GM18858 (cell line): ENCODE measurements at regions not wholly inside any gene's neighbourhood (a gene's known extent, or its start where the extent isn't known, plus 50 kb on each side); places are given as distances from the start of the nearest gene placed in this dataset.
"Not testable (repeated sequence)": the region's sequence is repeated elsewhere in the genome, so short reads cannot be mapped to it uniquely, and the experiment has no call there.

ENCODE experiments used
- ATAC-seq: cut with Tn5 transposase; IDR thresholded peaks from one replicate; pipeline ENCODE4 v1.9.1; 2021; ENCODE audit not compliant: unreplicated experiment

DNA sequence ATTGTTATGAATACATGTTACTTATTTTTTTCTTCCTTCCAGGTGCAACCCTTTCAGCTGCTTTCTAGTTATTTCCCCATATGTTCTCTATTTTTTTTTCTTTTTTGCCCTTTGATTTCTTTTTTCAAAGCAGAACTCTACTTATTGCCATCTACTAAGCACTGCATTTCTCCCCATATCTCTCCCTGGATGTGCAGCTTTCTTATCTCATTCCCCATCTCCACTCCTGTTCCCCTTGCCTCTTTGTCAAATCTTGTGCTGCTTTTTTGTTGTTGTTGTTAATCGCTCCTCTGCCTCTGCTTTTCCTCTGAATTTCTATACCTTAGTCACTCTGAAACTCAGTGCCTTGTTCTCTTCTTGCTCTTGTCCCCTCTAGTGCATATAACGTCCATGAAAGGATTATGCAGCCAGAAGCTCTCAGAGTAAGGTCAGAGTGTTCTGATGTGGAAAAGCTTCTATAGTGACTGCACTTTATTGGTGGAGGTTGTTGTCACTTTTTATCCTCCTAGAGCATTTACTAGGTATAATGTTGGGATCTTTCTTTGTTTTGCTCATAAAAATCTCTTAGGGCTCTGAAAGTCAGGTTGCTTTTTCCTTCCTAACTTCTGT lies 51.1 kb upstream of the JADE1 start:
- ATAC-seq: no peak

DNA sequence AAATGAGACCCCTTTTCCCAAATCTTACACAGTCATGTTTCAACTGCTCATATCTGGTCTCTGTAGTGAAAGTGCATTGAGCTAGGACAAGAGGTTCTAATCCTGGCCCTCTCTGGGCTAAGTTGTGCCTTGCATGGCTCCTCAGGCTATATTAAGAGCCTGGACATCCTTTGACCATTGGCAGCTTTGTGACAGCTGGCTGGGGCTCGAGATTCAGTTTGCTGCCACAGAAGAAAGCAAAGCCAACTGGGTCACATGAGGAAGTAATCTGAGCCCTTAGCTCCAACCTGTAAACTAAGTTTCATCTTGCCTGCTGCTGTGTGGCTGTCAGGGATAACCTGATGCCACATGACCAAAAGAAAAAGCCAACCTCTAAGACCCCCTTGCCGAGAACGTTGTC lies 51.8 kb upstream of the JADE1 start:
- ATAC-seq: no peak

DNA sequence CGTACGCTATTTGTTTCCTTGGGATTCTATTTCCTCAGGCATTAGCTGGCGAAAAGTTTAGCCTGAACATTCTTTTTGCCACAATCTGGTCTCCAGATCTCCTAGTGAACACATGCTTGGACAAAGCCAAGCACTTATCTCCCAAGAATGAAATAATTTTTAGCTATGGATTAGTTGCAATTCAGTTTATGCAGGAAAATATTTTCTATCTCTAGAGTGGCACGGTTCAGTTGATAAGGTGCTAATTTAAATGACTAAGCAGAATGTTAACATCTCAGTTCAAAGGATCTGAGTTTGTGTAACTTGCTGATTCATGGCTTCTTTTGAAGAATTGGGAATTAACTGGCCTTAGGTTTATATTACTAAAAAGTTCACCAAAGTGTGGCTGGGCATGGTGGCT lies 58.1 kb upstream of the JADE1 start:
- no peak for ATAC-seq

DNA sequence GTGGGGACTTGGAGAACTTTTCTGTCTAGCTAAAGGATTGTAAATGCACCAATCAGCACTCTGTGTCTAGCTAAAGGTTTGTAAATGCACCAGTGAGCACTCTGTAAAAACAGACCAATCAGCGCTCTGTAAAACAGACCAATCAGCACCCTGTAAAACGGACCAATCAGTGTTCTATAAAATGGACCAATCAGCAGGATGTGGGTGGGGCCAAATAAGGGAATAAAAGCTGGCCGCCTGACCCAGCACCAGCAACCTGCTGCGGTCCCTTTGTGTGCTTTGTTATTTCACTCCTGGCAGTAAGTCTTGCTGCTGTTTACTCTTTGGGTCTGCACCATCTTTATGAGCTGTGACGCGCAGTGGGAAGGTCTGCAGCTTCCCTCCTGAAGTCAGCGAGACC lies 67.8 kb upstream of the JADE1 start:
- ATAC-seq: not testable (repeated sequence)

DNA sequence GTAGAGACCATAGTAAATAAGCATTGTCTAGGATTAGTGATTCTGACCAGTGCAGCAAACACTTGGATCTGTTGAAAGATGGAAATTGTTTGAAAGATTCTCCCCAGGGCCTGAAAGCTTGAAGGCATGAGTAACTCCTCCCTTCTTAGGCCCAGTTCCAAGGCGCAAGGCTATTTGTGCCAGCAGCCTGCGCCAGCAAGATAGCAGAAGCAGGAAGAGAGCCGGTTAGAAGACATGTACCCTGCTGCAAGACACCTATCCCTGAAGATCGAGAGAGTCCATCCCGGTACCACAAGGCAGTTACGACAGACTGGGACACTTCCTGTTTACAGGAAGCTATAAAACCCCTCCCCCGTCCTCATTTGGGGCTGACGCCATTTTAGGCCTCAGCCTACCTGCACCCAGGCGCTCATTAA lies 72.4 kb upstream of the JADE1 start:
- ATAC-seq: no peak

DNA sequence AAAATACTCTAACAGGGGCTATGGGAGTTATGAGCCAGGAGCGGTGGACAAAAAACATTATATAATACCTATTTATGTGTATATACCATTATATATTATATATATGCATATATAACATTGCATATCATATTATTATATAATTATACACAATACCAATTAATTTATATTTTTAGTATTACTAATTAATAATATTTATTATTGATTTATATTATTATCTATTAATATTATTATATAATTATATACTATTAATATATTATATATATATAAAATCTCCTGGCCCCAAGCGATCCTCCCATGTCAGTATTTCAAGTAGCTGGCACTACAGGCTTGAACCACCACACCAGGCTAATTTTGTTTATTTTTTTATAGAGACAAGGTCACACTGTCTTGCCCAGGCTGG lies 73.8 kb upstream of the JADE1 start:
- ATAC-seq: no peak

DNA sequence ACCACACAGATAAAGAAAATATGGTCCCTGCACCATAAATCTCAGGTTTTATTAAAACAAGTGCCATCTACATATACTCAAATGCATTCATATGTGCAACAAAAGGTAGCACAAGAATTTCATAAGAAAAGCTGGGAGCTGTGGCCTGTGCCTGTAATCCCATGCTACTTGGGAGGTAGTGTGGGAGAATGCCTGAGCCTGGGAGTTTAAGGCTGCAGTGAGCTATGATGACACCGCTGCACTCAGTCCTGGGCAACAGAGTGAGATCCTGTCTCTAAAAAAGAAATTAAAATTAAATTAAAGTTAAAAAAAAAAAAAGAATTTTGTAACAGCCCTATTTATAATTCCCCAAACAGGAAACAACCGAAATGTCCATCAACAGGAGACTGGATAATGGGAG lies 81.3 kb upstream of the JADE1 start:
- ATAC-seq: no peak

DNA sequence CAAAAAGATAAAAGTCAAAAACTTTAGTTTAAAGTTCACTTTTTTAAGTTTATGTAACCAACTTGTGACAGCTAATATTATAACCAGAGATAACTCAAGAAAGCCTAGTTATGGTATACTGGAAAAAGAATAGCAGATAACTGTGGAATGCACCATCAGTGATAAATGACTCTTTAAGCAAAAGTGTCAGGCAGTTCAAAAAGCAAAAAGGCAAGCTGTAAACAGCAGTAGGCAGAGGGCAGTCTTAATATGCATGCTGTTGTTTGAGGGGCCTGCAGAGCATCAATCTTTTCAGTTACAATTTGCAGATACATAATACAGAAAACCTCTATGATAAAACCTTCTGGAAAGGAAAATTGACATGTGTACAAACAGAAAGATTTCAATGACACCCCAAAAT lies 81.8 kb upstream of the JADE1 start:
- ATAC-seq: no peak

DNA sequence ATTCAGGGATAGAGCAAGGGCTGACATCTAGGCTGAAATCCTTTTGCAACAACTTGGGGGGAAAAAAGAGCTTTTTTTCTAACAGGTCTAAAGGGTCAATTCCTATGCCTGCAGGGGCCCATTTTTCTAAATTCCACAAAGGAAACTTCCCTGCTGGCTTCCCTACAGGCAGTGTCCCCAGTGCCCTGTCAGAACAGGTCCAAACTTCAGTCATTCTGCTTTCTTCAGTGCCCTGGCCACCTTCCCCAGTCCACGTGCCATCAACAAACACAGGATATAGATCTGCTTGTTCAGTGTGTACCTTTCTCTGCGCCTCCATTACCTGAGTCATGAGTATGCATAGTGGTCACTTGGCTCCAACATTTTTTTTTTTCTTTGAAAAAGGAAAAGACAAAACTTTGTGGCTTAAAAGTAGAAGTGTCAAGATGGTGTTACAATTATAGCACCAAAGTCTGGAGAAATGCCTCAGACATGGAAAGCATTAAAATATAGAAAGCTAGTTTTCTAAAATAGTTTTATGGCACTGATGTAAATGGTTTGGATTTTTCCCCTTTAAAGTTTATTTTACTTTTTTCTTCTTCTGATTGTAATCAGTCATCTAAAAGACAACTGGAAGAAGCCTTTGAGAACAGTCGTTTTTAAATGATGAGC lies 84.0 kb upstream of the JADE1 start:
- ATAC-seq: no peak

DNA sequence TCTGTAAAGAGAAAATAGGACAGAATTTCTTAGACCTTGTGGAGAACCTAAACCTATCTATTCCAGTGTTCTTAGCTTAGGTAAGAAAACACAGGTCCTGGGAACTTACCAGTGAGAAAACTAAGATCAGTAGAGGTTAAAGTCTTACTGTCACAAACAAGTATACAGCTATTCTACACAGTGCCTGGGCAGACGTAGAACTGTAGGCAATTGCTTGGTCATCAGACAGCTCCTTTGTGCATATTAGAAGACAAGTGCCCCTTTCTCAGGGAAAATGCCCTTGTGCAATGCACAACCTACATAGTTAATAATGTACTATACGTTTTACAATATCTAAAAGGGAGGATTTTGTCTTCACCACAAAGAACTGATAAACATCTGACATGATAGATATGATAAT lies 86.6 kb upstream of the JADE1 start:
- no peak for ATAC-seq

DNA sequence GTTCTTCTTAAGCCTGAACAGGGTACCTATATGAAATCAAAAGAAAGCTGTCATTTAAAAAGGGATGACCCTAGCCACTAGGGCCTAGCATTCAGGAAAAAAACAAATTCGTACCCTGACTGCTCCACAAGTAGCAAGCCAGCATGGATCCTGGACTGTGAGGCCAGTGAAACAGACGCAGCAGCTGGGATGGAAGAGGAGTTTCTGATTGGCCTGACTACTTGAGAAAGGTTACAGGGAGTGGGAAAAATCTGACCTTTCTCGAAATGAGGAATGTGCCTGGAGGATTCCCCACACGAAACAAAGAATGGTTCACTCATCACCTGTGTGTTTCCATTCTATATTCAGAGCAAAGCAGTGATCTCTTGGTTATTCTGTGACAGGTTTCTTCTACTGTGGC lies 87.6 kb upstream of the JADE1 start:
- no peak for ATAC-seq

DNA sequence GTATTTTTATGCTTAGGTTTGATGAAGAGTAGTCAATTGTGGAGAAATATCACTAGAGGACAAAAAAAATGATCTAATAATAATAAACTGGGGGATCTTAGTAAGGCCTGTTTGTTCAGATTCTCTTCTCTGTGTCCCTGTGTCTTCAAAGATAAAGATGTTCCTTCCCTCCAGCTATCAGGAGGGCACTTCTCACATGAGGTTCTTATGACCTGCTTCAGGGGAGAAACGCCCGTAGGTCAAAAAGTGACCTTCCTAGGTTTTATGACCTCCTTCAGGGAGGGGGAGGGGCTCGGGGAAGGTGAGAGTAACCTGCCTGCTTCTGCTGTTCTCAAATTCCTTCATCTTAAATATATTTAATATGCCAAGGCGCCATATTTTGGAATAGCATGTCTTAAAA lies 89.2 kb upstream of the JADE1 start:
- ATAC-seq: no peak

DNA sequence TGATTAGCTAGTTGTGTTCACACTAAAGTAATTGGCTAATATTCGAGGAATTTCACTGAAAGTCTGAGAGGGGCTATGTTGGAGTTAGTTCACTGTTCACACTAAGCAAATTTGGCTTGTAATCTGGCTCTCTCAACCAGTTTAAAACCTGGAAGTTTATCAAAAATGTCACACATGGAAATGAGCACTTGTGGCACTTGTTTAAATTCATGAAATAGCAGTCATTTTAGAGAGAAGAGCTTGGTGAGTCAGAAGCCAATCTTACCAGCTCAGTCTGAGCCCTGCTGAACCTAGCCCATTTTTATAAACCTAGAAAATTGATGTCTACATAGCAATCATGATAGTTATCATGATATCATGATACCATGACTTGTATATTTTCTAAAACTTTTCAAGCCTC lies 90.7 kb upstream of the JADE1 start:
- ATAC-seq: no peak

DNA sequence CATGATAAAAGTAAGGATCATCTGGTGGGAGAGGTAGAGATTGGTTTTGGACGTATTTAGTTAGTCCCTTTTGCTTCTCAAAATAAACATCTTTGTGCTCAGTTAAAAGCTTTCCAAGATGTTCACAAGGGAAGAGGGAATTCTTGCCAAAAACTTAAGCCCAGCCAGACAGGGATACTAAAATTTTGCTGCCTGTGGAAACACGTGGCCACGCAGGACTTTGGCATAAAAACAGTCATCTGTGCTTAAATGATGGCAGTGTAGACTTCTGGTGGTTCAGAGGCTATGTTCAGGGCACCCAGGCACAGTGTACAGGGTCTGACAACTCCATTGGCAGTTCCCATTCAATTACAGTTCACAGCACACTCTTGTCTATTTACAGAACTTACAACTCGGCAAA lies 93.2 kb upstream of the JADE1 start:
- ATAC-seq: no peak

DNA sequence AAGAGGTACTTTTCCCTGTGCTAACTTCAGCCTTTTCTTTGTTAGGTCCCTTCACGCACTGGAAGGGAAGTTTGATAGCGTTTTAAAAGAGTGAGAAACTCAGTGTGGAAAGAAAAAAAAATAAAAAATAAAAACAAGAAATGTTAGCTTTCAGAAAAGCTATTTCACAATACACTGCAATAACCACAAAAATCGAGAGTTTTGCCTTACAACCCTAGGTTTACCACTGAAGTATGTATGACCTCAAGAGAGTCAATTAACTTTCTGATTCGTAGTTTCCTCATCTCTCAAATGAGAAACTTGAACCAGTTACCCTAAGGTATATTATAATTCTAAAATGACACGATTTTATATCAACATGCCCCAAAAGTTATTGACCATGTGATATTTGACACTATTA lies 93.9 kb upstream of the JADE1 start:
- ATAC-seq: no peak

DNA sequence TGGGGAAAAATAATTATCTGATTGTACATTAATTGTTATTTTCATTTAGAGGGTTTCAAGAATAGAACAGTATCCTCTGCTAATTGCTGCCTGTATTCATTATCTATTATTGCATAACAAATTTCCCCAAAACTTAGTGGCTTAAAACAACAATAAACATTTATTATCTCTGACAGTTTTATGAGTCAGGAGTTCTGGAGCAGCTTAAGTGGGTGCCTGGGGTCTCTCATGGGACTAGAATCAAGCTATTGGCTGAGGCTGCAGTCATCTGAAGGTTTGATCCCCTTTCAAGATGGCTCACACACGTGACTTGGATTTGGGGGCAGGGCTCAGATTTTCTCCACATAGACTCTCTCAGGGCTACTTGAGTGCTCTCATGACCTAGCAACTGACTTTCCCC lies 98.1 kb upstream of the JADE1 start:
- no peak for ATAC-seq

DNA sequence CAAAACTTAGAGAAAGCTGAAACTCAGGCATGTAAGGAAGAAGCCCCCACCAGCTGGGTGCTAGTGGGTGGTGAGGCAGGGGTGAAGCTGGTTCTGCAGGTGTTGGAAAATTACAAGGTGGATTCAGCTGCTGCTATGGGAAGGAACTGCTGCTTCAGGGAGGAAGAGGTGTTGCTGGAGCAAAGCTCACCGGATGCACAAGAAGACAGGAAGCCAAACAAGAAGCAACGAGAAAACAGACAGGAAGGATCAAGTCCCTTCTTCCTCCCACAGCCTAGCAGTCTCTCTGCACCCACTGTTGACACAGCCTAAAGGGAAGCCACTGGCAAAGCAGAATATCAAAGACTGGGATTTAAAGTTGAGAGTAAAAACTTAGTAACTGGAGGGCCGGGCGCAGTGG lies 100.2 kb upstream of the JADE1 start:
- ATAC-seq: no peak

DNA sequence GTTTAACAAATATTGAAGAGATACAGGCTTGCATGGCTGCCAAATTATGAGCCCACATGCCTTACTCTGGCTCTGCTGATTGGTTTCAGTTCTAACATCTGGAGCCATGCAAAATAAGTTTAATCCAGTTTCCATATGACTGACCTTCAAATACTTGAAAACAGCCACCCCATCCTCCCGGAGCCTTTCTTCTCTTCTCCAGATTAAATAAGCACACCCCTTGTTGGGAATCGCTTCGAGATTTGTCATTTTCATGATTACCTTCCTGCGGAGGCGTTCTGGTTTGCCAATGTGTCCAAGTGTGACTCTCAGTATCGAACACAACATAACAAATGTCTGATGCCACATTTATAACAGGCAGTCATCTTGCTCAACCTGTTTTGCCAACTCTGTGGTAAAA lies 101.6 kb upstream of the JADE1 start:
- no peak for ATAC-seq

DNA sequence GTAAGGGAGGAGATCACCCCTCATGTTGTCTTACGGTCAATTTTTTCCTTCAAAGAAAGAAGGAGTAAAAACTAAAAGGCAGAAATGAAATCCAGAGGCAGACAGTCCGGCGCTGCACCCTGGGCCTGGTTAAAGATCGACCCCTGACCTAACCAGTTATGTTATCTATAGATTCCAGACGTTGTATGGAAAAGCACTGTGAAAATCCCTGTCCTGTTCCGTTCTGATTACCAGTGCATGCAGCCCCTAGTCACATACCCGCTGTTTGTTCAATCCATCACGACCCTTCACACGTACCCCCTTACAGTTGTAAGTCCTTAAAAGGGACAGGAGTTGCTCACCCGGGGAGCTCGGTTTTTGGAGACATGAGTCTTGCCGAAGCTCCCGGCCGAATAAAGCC lies 105.6 kb upstream of the JADE1 start:
- no peak for ATAC-seq

DNA sequence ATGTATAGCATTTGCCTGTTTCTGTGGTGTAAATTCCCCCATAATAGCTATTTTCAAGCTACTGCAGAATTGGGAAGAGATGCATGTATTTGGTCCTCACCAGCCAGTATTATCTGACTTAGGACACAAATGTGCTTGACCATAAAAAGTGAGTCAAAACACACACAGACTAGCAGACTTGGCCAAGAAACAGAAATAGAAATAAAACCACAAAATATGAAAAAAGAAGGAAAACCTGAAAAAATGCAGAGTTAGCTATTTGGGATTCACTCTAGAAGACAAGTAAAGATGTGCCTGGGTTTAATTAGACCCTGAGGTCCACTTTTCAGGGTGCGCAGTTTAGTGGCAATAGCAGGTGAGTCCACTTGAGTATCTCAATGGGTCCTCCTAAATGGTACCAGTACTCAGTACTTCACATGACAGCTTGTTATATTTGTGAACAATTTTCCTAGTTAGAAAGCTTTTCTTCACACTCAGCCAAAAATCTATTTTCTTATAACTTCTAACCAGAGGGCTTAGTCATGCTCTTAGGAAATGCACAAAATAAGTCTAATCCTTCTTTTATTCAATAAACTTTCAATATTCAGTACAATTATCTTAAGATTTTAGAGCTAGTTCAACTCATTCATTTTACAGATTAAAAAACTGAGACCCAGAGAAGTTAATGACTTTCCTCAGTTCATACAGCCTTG lies 108.7 kb upstream of the JADE1 start:
- ATAC-seq: no peak

DNA sequence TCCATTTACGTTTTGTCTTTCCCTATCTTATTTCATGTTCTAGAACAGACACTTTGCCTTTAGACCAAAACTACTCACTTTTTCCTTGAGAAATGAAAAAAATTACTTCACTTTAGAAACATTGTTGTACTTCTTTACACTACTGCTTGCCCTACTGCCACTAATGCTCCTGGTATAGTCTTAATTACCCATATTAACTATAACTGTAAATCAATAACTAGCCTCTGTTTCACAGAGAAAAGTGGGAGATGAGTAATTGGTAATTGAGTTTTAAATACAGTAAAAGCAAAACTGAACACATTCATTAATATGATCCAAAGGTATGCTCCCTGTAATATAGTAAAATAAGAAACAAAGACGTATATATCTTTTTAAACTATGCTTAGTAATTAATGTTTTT lies 111.1 kb upstream of the JADE1 start:
- ATAC-seq: no peak

DNA sequence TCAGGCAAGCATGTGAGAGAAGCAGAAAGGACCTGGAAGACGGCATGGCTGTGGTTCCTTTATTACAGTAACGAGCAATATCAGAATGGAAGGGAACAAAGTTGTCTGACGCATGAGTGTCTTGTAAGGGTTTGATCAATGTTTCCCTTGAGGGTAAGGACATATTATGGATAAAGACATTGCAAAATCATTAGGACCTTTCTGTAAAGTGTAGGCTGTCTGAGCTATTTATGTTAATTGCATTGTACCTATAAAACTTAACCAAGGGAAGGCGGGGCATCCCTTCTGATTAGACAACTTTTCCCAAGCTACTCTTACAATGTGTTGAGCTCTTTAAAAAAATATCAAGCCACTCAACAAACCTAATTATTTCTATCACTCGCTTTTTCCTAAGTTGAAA lies 112.2 kb upstream of the JADE1 start:
- ATAC-seq: no peak

DNA sequence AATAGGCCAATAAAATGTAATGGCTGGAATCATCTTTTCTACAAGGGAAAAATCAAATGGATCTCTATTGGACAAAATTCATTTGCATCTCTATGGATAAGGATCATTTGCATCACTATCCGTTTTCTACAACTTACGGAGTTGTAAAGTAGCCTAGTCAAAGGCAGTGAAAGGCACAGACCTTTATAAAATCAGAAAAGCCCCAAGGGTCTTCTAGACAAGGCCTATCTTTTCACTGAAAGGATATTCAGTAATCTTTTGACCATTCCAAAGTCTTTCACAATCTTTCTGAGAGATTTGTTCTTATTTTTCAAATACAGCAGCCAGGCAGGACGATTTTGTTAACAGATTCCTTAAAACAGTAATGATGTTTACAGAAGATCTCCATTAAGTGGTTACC lies 119.5 kb upstream of the JADE1 start:
- no peak for ATAC-seq
